ENCODE measurements at regions not wholly inside any gene's neighbourhood (a gene's known extent, or its start where the extent isn't known, plus 50 kb on each side); places are given as distances from the start of the nearest gene placed in this dataset.

DNA sequence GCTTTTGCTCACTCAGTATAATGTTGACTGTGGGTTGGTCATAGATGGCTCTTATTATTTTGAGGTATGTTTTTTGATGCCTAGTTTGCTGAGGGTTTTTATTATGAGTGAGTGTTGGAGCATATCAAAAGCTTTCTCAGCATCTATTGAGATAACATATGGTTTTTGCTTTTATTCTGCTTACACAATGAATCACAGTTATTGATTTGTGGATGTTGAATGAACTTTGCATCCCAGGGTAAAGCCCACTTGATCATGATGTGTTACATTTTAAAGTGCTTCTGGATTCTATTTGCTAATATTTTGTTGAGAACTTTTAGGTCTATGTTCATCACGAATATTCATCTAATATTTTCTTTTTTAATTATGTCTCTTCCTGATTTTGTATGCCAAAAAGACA, 1260.3 kb downstream of the TMEM121 start:
- Histone ChIP-seq H3K9me3 (ENCODE audit: insufficient read depth in 2 of 2, low read depth in 1 of 2, low read length in 1 of 2) (peaks cover 59 to 72% of the 10 kb centered on the region in 2 experiments), H3K18ac (ENCODE audit: extremely low read depth, low read length) (no peak overlapping the region), H4K91ac (replicated peaks; ENCODE audit: insufficient read length, low read length) (no peak overlapping the region), H3K4me1 (replicated peaks in 1 of 4; ENCODE audit: control insufficient read depth in 3 of 4, insufficient read depth in 4 of 4, low read length in 3 of 4) (no peaks in the 10 kb centered on the region), H3K79me2 (ENCODE audit: control insufficient read depth in 1 of 2, insufficient read depth in 2 of 2, low read length in 2 of 2) (no peaks in the 10 kb centered on the region), H2BK15ac (ENCODE audit: low read length) (no peak overlapping the region), H3K23me2 (ENCODE audit: low read depth, low read length) (no peaks in the 10 kb centered on the region), H3K4me3 (ENCODE audit: extremely low read depth in 1 of 4, insufficient read depth in 2 of 4, low read depth in 3 of 4, low read length in 4 of 4) (no peak overlapping the region), H3K27me3 (replicated peaks in 1 of 4; ENCODE audit: control insufficient read depth in 3 of 4, extremely low read depth in 1 of 4, insufficient read depth in 3 of 4, low read length in 3 of 4) (no peaks in the 10 kb centered on the region), H2AFZ (ENCODE audit: low read length) (no peak overlapping the region), H4K5ac (ENCODE audit: insufficient read length, low read depth, low read length) (no peak overlapping the region), H2BK5ac (ENCODE audit: low read depth, low read length) (no peak overlapping the region), H3K14ac (ENCODE audit: insufficient read length) (no peak overlapping the region), H2BK120ac (replicated peaks; ENCODE audit: low read depth, low read length) (no peak overlapping the region), H3K27ac (ENCODE audit: low read depth, low read length) (no peak overlapping the region), H3K36me3 (ENCODE audit: control insufficient read depth in 2 of 4, insufficient read depth in 4 of 4, low read length in 3 of 4) (no peaks in the 10 kb centered on the region), H3K9ac (replicated peaks in 1 of 4; ENCODE audit: extremely low read depth in 1 of 4, low read depth in 3 of 4, low read length in 3 of 4) (no peak overlapping the region), H4K20me1 (replicated peaks in 1 of 2; ENCODE audit: control insufficient read depth in 1 of 2, insufficient read depth in 2 of 2, low read length in 2 of 2) (no peaks in the 10 kb centered on the region), H2BK12ac (ENCODE audit: low read depth, low read length) (no peak overlapping the region), H2BK20ac (ENCODE audit: low read length) (no peak overlapping the region), H2AK5ac (ENCODE audit: low read depth, low read length) (no peak overlapping the region), H3K56ac (replicated peaks; ENCODE audit: insufficient read length, low read depth, low read length) (no peak overlapping the region), H3K4ac (replicated peaks; ENCODE audit: insufficient read length, low read depth, low read length) (no peak overlapping the region), H4K8ac (ENCODE audit: extremely low read depth, insufficient read depth, low read length) (no peak overlapping the region), H3K79me1 (ENCODE audit: low read depth, low read length) (no peaks in the 10 kb centered on the region), H3K23ac (ENCODE audit: insufficient read length) (no peak overlapping the region), H3K4me2 (ENCODE audit: insufficient read depth in 1 of 2, low read depth in 2 of 2, low read length in 2 of 2) (no peak overlapping the region)
- 39% methylated on average over 1 of the region's 1 CpG; no CpG with 5 or more reads in 1 of the 2 experiments for WGBS, 2 experiments (ENCODE audit: extremely low coverage in 1 of 2, insufficient coverage in 1 of 2, insufficient read length in 1 of 2, insufficient replicate concordance in 2 of 2, low coverage in 1 of 2, low lambda C conversion rate in 2 of 2, missing lambda C conversion rate in 1 of 2)
- ChIA-PET POLR2A (ENCODE audit: partially characterized antibody) (no interaction called here), CTCF (ENCODE audit: partially characterized antibody) (no interaction called here)
- no peak for DNase-seq (ENCODE audit: low read depth in 1 of 2, low spot score in 2 of 2)
- no peak for FAIRE-seq
- no peak for TF ChIP-seq BACH1 (IDR thresholded peaks at IDR 0.05; ENCODE audit: low read length)
- TF ChIP-seq TEAD4 (IDR thresholded peaks at IDR 0.05; ENCODE audit: low read depth, low read length), result no peak
- TF ChIP-seq CEBPB (IDR thresholded peaks at IDR 0.05; ENCODE audit: low read depth, low read length), result no peak
- TF ChIP-seq JUND (IDR thresholded peaks at IDR 0.05; ENCODE audit: low read length), result no peak
- no peak for TF ChIP-seq SP1 (IDR thresholded peaks at IDR 0.05; ENCODE audit: low read depth, low read length)
- no peak for TF ChIP-seq CREB1 (IDR thresholded peaks at IDR 0.05)
- no peak for TF ChIP-seq EGR1 (IDR thresholded peaks at IDR 0.05; ENCODE audit: borderline replicate concordance, low read depth, low read length)
- TF ChIP-seq SP2 (IDR thresholded peaks at IDR 0.05; ENCODE audit: low read length), result no peak
- TF ChIP-seq HDAC2 (IDR thresholded peaks at IDR 0.05; ENCODE audit: borderline replicate concordance in 1 of 2, low read depth in 2 of 2, low read length in 2 of 2), result no peak
- no peak for TF ChIP-seq CTBP2 (IDR thresholded peaks at IDR 0.05; ENCODE audit: borderline replicate concordance, insufficient read depth, insufficient read length, low read length)
- no peak for TF ChIP-seq POU5F1 (IDR thresholded peaks at IDR 0.05; ENCODE audit: low read depth, low read length)
- no peak for TF ChIP-seq RBBP5 (IDR thresholded peaks at IDR 0.05; ENCODE audit: borderline replicate concordance, low read depth, low read length)
- no peak for TF ChIP-seq JUN (IDR thresholded peaks at IDR 0.05; ENCODE audit: low read depth, low read length)
- TF ChIP-seq, protein P1, sequence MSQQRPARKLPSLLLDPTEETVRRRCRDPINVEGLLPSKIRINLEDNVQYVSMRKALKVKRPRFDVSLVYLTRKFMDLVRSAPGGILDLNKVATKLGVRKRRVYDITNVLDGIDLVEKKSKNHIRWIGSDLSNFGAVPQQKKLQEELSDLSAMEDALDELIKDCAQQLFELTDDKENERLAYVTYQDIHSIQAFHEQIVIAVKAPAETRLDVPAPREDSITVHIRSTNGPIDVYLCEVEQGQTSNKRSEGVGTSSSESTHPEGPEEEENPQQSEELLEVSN (IDR thresholded peaks at IDR 0.05), result no peak
- no peak for TF ChIP-seq EZH2 (IDR thresholded peaks at IDR 0.05; ENCODE audit: low read depth, low read length, severe bottlenecking)
- TF ChIP-seq SP4 (IDR thresholded peaks at IDR 0.05; ENCODE audit: low read length), result no peak
- TF ChIP-seq POLR2AphosphoS5 (IDR thresholded peaks at IDR 0.05; ENCODE audit: low read depth, low read length), result no peak

Measured in H1 (cell line).